ENCODE measurements at regions not wholly inside any gene's neighbourhood (a gene's known extent, or its start where the extent isn't known, plus 50 kb on each side); places are given as distances from the start of the nearest gene placed in this dataset.

- no peak for DNase-seq
These were observed 188.9 kb downstream of the ZNF330 start for GRCh38 chr4:141409556-141409955.

GRCh38 chr4:141410839-141411238, 190.1 kb downstream of the ZNF330 start:
- DNase-seq, result no peak

- no peak for DNase-seq
These were observed 191.2 kb downstream of the ZNF330 start for GRCh38 chr4:141411936-141412335.

- no peak for DNase-seq
These were observed 192.7 kb downstream of the ZNF330 start for GRCh38 chr4:141413366-141413765.

- no peak for DNase-seq
These were observed 195.0 kb downstream of the ZNF330 start for GRCh38 chr4:141415651-141416050.

- no peak for DNase-seq
These were observed 195.5 kb downstream of the ZNF330 start for GRCh38 chr4:141416219-141416618.

- no peak for DNase-seq
These were observed 196.1 kb downstream of the ZNF330 start for GRCh38 chr4:141416677-141417363.

GRCh38 chr4:141417387-141417786, 196.7 kb downstream of the ZNF330 start:
- DNase-seq, result no peak

GRCh38 chr4:141425124-141425523, 204.4 kb downstream of the ZNF330 start:
- no peak for DNase-seq

- no peak for DNase-seq
These were observed 207.1 kb downstream of the ZNF330 start for GRCh38 chr4:141427726-141428296.

GRCh38 chr4:141429933-141430332, 206.4 kb upstream of the IL15 start:
- no peak for DNase-seq

GRCh38 chr4:141430686-141431085, 205.7 kb upstream of the IL15 start:
- DNase-seq, result no peak

GRCh38 chr4:141432000-141432712, 204.2 kb upstream of the IL15 start:
- DNase-seq, result no peak

- DNase-seq, result no peak
These were observed 200.7 kb upstream of the IL15 start for GRCh38 chr4:141435446-141436225.

- no peak for DNase-seq
These were observed 197.2 kb upstream of the IL15 start for GRCh38 chr4:141439223-141439622.

- DNase-seq, result no peak
These were observed 188.6 kb upstream of the IL15 start for GRCh38 chr4:141447761-141448160.

- no peak for DNase-seq
These were observed 187.9 kb upstream of the IL15 start for GRCh38 chr4:141448490-141448889.

GRCh38 chr4:141449927-141450326, 186.5 kb upstream of the IL15 start:
- no peak for DNase-seq

- no peak for DNase-seq
These were observed 180.7 kb upstream of the IL15 start for GRCh38 chr4:141455651-141456050.

- no peak for DNase-seq
These were observed 178.7 kb upstream of the IL15 start for GRCh38 chr4:141457653-141458052.

- DNase-seq, result no peak
These were observed 177.9 kb upstream of the IL15 start for GRCh38 chr4:141458501-141458900.

- no peak for DNase-seq
These were observed 177.4 kb upstream of the IL15 start for GRCh38 chr4:141459020-141459419.

- no peak for DNase-seq
These were observed 174.0 kb upstream of the IL15 start for GRCh38 chr4:141462361-141462760.

- no peak for DNase-seq
These were observed 172.7 kb upstream of the IL15 start for GRCh38 chr4:141463678-141464077.
